Testis (tissue), 2 donors: ENCODE measurements at regions not wholly inside any gene's neighbourhood (a gene's known extent, or its start where the extent isn't known, plus 50 kb on each side); places are given as distances from the start of the nearest gene placed in this dataset.
"Not testable (repeated sequence)": the region's sequence is repeated elsewhere in the genome, so short reads cannot be mapped to it uniquely, and the experiment has no call there.

ENCODE experiments used
- DNase-seq: peaks from one replicate; pipeline ENCODE4 v3.0.0-alpha.2; 2019
- H3K27ac ChIP-seq, 2 donors: fragments of 200-600 bp; sonication (generic); one replicate each; pipeline ENCODE4 v1.5.1; 2019
- H3K27me3 ChIP-seq: fragments of 200-600 bp; sonication (generic); one replicate; pipeline ENCODE4 v1.5.1; 2019
- H3K36me3 ChIP-seq: fragments of 200-600 bp; sonication (generic); one replicate; pipeline ENCODE4 v1.5.1; 2017; ENCODE audit warnings: low read depth; ENCODE audit errors: missing control alignments
- H3K4me1 ChIP-seq: fragments of 200-600 bp; sonication (generic); one replicate; pipeline ENCODE4 v1.5.1; 2019
- H3K4me3 ChIP-seq, 2 donors: fragments of 200-600 bp; sonication (generic); one replicate each; pipeline ENCODE4 v1.5.1; 2017 to 2019
- H3K9me3 ChIP-seq: fragments of 200-600 bp; sonication (generic); one replicate; pipeline ENCODE4 v1.5.1; 2017
- CTCF ChIP-seq, 3 experiments: fragments of 450-650 bp in 2 of 3; fragments of 200-600 bp in 1 of 3; sonication (generic) in 1 of 3; IDR thresholded peaks; one replicate each; pipeline ENCODE4 v1.5.1; 2016 to 2019; ENCODE audit warnings: antibody characterized with exemption in 3 of 3, mild to moderate bottlenecking in 2 of 3, moderate library complexity in 1 of 3
- POLR2A ChIP-seq: fragments of 450-650 bp; IDR thresholded peaks from one replicate; pipeline ENCODE4 v1.6.1; 2017; ENCODE audit warnings: antibody characterized with exemption, mild to moderate bottlenecking, moderate library complexity
- WGBS, 2 donors: methylation state at CpG; one replicate each; pipeline ENCODE4 v1.1.5; 2018; 5-methylcytosine and 5-hydroxymethylcytosine counted together
- intact Hi-C: fragments of 100-400 bp; cut with DNase I; formaldehyde crosslinking; loops from one replicate; pipeline ENCODE4 v1.15.1; 2023; ENCODE audit warnings: low total_unique reads

DNA sequence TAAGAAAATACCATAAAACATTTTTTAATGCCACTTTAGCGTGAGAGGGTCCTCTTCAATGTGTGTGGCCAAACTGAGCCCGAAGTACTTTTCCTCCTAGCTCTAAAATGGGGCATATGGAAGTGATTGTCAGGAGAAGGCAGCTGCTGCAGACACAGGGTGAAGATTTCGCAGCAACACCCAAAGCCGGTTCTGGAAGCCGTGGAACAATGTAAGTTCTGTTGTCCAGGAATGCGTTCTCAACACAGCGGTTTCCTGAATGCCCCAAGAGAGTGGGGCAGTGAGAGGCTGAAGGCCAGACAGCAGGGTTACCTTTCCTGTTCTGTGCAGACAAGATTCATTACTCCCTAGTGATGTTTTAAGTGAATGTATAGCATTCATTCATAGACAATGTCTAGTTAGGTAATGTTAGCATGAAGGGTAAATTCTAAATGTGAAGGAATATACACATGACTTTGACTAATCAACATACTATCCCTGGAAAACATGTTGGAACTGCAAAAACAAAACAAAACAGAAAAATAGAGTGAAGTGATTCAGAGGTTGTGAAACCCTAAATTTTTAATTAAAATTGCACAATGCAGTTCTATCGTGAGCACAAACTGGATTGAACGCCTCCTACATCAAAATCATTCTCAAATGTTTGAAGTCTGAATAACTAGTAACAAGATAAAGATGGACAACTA lies 197.0 kb upstream of the SEMA6A start:
- Histone ChIP-seq H3K36me3 (no peaks in the 10 kb centered on the region), H3K9me3 (no peaks in the 10 kb centered on the region), H3K4me3 (no peak overlapping the region), H3K4me1 (no peaks in the 10 kb centered on the region), H3K27ac (no peak overlapping the region), H3K27me3 (no peaks in the 10 kb centered on the region)
- WGBS, 2 donors = 76 to 81% methylated on average over 9 of the region's 9 CpGs
- no peak for DNase-seq
- TF ChIP-seq POLR2A (no peak), CTCF (IDR thresholded peaks at IDR 0.05) (no peak)
- intact Hi-C loops = no loop called here

DNA sequence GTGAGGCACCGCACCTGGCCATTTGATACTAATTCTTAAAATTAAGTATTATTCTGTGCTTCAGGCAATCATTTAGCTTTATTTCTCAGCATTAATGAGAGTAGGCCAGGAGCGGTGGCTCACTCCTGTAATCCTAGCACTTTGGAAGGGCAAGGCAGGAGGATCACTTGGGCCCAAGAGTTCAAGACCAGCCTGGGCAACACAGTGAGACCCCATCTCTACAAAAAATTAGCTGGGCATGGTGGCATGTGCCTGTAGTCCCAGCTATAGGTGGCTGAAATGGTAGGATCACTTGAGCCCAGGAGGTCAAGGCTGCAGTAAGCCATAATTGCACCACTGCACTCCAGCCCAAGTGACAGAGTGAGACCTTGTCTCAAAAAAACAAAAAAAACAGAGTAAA lies 195.3 kb upstream of the SEMA6A start:
- H3K36me3 ChIP-seq, H3K27ac ChIP-seq, DNase-seq, H3K4me3 ChIP-seq, intact Hi-C loops, H3K9me3 ChIP-seq, H3K27me3 ChIP-seq, H3K4me1 ChIP-seq: not testable (repeated sequence)
- 91 to 100% methylated on average over 2 of the region's 2 CpGs for WGBS, 2 donors

DNA sequence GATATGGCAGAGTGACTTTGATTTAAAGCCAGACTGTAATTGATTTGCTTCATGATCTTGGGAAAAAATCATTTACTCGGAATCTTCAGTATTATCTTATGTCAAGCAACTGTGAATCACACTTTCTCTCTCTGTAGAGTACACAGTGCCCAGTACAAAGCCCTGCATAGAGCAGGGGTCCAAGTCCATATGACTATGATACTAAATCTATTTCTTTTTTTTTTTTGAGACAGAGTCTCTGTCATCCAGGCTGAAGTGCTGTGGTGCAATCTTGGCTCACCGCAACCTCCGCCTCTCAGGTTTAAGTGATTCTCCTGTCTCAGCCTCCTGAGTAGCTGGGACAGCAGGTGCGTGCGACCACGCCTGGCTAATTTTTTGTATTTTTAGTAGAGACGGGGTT lies 194.8 kb upstream of the SEMA6A start:
- no peaks in the 10 kb centered on the region for H3K27me3 ChIP-seq
- intact Hi-C loops = no loop called here
- TF ChIP-seq CTCF (IDR thresholded peaks at IDR 0.05) (no peak), POLR2A (no peak)
- no peak for DNase-seq
- no peak overlapping the region for H3K4me3 ChIP-seq
- no peaks in the 10 kb centered on the region for H3K36me3 ChIP-seq
- H3K9me3 ChIP-seq = no peaks in the 10 kb centered on the region
- H3K4me1 ChIP-seq = no peaks in the 10 kb centered on the region
- no peak overlapping the region for H3K27ac ChIP-seq
- WGBS, 2 donors = 95 to 97% methylated on average over 7 of the region's 7 CpGs

DNA sequence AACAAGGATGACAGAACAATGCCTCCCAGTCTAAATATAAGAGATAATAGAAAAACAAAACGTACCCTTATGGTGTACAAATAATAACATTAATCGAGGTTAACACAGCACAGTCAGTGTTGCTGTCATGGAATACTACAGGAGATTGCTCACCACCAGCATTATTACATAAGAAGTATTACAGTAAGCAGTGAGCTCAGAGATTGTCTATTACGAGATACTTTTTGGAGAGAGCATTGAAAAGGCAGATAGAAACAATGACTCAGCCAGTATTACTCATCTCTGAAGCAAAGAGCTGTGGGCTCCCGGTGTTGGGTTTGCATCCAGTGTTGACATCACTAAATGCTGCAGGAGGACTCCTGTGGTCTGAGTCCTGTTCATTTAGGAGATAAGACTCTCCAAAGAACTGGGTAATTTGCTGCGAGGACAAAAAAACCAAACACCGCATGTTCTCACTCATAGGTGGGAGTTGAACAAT lies 191.9 kb upstream of the SEMA6A start:
- H3K36me3 ChIP-seq = no peaks in the 10 kb centered on the region
- intact Hi-C loops = no loop called here
- no peaks in the 10 kb centered on the region for H3K27me3 ChIP-seq
- WGBS, 2 donors = 41 to 43% methylated on average over 6 of the region's 6 CpGs
- no peak for DNase-seq
- H3K4me3 ChIP-seq = no peak overlapping the region
- H3K4me1 ChIP-seq = no peaks in the 10 kb centered on the region
- H3K9me3 ChIP-seq = no peaks in the 10 kb centered on the region
- H3K27ac ChIP-seq = no peak overlapping the region
- TF ChIP-seq POLR2A (no peak), CTCF (IDR thresholded peaks at IDR 0.05) (no peak)

- DNase-seq = no peak
- TF ChIP-seq CTCF (IDR thresholded peaks at IDR 0.05) (no peak), POLR2A (no peak)
- WGBS, 2 donors = 84 to 93% methylated on average over 1 of the region's 1 CpG
- intact Hi-C loops = no loop called here
- Histone ChIP-seq H3K4me1 (no peaks in the 10 kb centered on the region), H3K9me3 (no peaks in the 10 kb centered on the region), H3K27me3 (no peaks in the 10 kb centered on the region), H3K27ac (no peak overlapping the region), H3K4me3 (no peak overlapping the region), H3K36me3 (no peaks in the 10 kb centered on the region)
Measured at GRCh38 chr5:116765441-116765840, 190.8 kb upstream of the SEMA6A start.
